ENCODE measurements at regions not wholly inside any gene's neighbourhood (a gene's known extent, or its start where the extent isn't known, plus 50 kb on each side); places are given as distances from the start of the nearest gene placed in this dataset.

DNA sequence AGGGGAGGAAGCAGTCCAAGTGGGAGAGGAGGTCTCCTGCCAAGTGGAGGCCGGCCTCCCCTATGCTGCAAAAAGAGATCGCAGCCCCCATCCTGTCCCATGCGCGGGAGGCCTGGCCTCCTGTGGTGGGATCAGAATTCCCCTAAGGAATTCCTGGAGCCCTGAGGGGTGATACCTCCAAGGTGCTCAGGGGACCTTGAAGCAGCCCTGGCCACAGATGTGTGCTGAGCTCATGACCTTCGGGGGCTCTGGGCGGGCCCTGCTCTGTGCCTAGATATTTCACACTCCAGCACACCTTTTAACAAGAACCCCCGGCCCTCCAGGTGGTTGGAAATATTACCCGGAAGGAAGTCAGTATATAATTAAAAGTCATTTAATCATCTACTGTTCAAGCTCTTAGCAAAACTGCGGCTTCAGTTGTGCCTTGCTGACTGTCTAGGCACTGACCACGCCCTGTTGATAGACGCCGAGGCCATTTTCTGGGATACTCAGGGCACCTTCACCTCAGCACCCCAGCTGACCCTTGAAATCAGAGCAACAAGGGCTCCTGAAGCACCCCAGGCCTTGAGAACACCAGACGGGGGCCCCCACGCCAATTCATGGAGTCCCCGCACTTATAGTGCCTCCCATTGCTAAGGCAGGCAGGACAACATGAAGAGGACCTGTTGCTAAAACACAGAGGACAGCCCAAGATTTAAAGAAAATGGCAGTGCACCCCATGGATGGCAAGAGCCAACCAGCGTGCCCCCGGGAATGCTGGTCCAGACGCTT lies 119.1 kb downstream of the NDUFA10 start:
- DNase-seq, result no peak

DNA sequence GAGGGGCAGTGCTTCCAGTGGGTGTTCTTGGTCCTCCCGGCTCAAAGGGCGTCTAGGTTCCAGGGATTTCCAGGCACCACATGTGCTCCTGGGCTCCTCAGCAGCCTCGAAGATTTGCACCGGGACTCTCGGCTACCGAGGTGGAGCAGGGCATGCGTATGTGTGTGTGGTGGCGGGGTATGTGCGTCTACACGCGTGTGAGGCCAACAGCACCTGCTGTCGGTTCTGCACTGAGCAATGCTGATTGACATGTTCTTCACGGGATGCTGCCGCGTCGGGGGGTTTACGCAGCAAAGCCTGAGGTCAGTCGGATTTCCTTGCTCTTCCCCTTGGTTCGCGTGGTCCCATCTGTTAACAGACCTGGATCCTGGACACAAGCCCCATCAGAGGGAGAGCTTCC lies 119.8 kb downstream of the NDUFA10 start:
- no peak for DNase-seq

GRCh38 chr2:239904496-239904895 lies 120.6 kb downstream of the NDUFA10 start:
- no peak for DNase-seq

GRCh38 chr2:239903803-239904202 lies 121.3 kb downstream of the NDUFA10 start:
- no peak for DNase-seq

DNA sequence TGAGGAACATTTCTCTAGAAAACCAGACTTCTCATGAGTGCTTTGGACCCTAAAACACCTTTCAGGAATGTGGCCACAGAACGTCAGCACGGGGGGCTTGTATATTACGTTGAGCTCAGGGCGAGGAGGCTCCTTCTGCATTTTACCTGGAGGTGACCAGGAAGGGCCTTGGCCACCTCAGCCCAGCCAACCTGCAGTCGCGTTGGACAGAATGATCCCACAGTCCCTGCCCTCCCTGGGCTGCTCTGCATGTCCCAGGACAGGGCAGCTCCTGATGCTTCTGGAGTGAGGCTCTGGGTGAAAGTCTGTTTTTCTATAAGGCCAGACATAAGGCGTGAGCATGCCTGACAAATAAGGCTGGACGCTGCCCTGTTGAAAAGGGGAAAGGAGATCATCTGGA lies 121.9 kb downstream of the NDUFA10 start:
- DNase-seq, result no peak

DNA sequence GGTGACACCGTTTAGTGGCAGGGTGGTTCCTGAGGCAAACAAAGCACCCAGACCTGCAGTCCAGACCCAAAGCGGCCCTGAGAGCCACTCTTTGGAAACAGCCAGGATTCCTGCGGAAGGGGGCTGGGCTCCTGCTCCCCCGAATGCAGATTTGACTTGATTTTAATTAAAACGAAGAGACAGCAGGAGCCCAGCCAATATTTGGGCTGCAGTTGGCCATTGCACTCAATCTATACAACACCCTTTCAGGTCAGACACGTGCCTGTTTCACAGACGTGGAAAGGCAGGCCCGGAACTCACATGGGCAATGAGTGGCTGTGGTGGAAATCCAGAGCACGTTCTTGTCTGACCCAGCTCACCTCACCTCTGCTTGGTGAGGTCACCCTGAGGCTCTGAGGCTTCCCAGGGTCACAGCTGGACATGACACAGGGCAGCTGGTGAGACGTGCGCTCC lies 122.4 kb downstream of the NDUFA10 start:
- DNase-seq, result no peak

DNA sequence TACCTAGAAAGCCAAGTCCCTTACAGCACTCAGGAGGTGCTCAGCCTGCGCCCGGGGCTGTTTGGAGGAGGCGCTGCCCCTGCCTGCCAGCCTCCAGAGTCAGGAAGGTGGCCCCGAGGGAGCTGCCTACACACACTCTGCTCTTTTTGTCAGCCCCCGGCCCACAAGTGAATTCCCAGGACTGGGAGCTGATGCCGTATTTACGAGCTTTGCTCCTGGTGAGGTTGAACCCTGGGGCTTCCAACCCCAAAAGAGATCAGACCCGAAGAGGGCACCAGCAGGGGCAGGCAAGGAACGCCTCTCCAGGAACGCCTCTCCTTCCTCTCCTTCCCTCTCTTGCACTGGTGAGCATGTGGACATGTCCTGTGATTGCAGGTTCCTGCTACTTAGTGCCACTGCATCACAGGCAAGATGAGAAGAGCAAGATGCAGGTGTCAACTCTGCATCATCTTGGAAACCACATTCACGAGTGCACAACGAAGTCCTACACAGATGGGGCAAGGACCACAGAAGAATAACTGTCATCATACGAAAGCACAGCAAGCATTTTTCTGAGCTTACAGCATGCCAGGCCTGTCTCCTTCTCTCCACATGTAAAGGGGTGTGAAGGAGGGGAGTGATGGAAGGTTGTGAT lies 126.7 kb downstream of the NDUFA10 start:
- DNase-seq, result no peak

GRCh38 chr2:239897596-239898235 lies 127.4 kb downstream of the NDUFA10 start:
- DNase-seq, result no peak

- no peak for DNase-seq
Measured at GRCh38 chr2:239896075-239896474, 129.1 kb downstream of the NDUFA10 start.

GRCh38 chr2:239895669-239896068 lies 129.5 kb downstream of the NDUFA10 start:
- DNase-seq, result no peak

GRCh38 chr2:239895116-239895515 lies 130.0 kb downstream of the NDUFA10 start:
- DNase-seq, result no peak

DNA sequence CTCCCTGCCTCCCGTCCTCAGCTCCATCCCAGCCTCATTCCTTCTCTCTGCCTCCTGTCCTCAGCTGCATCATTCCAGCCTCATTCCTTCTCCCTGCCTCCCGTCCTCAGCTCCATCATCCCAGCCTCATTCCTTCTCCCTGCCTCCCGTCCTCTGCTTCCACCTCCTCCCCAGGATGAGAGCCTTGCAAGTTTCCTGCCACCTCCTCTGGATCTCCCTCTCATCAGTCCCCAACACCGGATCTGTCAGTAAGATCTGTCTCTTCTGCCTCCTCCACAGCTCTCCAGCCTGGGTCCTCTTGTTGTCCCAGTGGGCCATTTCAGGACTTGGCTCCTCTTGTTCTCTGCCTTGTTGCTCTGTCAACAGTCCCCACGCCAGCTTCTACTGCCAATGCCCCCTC lies 130.9 kb downstream of the NDUFA10 start:
- no peak for DNase-seq

DNA sequence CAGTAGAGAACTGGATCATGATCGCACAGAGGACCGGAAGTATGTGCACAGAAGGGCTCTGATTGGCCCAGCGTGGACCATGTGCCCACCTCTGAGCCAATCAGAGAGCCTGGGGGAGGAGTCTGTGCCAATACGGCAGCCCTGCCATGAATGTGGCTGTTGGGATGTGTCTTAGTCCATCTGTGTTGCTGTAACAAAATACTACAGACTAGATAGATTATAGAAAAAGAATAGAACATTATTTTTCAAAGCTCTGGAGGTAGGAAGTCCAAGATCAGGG lies 132.0 kb downstream of the NDUFA10 start:
- DNase-seq, result no peak

- DNase-seq, result no peak
Measured at GRCh38 chr2:239892441-239893235, 132.5 kb downstream of the NDUFA10 start.

DNA sequence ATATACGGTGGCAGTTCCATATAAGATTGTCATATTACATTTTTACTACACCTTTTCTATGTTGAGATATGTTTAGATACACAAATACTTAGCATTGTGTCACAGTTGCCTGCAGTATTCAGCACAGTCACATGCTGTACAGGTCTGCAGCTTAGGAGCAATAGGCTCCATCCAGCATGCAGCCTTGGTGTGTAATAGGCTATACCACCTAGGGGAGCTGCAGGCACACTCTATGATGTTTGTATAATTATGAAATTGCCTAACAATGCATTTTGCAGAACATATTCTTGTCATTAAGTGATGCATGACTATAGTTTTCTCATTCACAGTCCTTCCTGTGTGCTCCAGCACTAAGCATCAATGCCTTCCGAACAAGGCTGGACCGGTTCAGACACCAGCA lies 133.4 kb downstream of the NDUFA10 start:
- DNase-seq, result no peak

GRCh38 chr2:239890206-239890746 lies 134.9 kb downstream of the NDUFA10 start:
- no peak for DNase-seq

GRCh38 chr2:239889641-239890121 lies 135.5 kb downstream of the NDUFA10 start:
- peak; percentile 34 to 60 for DNase-seq

GRCh38 chr2:239887604-239888003 lies 137.5 kb downstream of the NDUFA10 start:
- DNase-seq, result no peak

DNA sequence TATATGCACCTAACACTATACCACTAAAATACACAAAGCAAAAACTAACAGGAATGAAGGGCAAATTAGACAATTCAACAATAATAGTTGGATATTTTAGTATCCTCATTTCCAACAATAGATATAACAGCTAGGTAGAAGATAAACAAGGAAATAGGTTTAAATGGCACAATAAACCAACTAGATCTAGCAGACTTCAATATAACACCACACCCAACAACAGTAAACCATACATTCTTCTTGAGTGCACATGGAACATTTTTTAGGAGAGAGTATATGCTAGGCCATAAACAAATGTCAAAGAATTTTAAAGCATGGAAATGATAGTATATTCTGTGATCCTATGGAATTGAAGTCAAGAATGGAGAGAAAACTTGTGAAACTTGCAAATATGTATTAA lies 138.4 kb downstream of the NDUFA10 start:
- no peak for DNase-seq

DNA sequence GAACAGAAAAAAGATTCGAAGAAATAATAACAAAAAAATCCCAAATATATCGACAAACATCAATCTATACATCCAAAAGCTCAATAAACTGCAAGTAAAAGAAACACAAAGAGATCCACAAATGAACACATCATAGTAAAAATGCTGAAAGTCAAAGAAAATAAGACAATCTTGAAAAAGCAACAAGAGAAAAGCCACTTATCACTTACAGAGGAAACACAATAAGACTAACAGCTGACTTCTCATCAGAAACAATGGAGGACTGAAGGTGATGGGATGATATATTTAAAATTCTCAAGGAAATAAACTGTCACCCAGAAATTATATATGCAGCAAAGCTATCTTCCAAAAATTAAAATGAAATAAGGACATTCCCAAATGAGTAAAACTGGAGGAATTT lies 140.3 kb downstream of the NDUFA10 start:
- no peak for DNase-seq

GRCh38 chr2:239884051-239884405 lies 141.1 kb downstream of the NDUFA10 start:
- DNase-seq, result no peak

Data from right lung (tissue), 2 donors.